HCT116 (cell line): ENCODE measurements at regions not wholly inside any gene's neighbourhood (a gene's known extent, or its start where the extent isn't known, plus 50 kb on each side); places are given as distances from the start of the nearest gene placed in this dataset.

Source experiments
- ATAC-seq: fragments of 200-7000 bp; cut with Tn5 transposase; 2 replicates; pipeline ENCODE4 v1.9.1; 2020; ENCODE audit warnings: mild to moderate bottlenecking, moderate library complexity
- BruUV-seq: library from RNA; stranded (reverse); fragments of 400-500 nt; replicated peaks from 2 replicates; lab custom pipeline; 2021; lab: Mats Ljungman, UMichigan
- CTCF ChIA-PET: fragments of 300-600 bp; sonication (Branson Sonifier 250); formaldehyde crosslinking; loops from one replicate; lab custom pipeline; 2021; ENCODE audit warnings: antibody characterized with exemption; lab: Charles Lee
- POLR2A ChIA-PET: fragments of 300-600, 350-600 bp; sonication (Branson Sonifier 250); formaldehyde crosslinking; loops from one replicate; lab custom pipeline; 2021; ENCODE audit warnings: antibody characterized with exemption; lab: Charles Lee
- RAD21 ChIA-PET, 2 experiments: fragments of 300-600 bp; sonication (Branson Sonifier 250); formaldehyde crosslinking; loops; one replicate each; lab custom pipeline; 2023; ENCODE audit warnings: low total read pairs in 2 of 2; ENCODE audit not compliant: uncharacterized antibody in 2 of 2, unreplicated experiment in 2 of 2, low non-redundant PET in 1 of 2; lab: Charles Lee
- DNase-seq: peaks from one replicate; pipeline ENCODE4 v3.0.0-alpha.2; 2010; ENCODE audit warnings: low read depth, low spot score
- H2AFZ ChIP-seq: fragments of 200-600 bp; shearing (Covaris generic), sonication (generic); 2 replicates; pipeline ENCODE4 v1.6.1; 2017; ENCODE audit warnings: low read depth, mixed run types, mixed read lengths, antibody characterized with exemption, low read length; ENCODE audit not compliant: poor library complexity, severe bottlenecking
- H3K27ac ChIP-seq: 2 replicates; pipeline ENCODE4 v1.5.1; 2012; ENCODE audit warnings: low read depth, low read length
- H3K27me3 ChIP-seq: fragments of 200-600 bp; sonication (generic); 2 replicates; pipeline ENCODE4 v1.6.1; 2016; ENCODE audit warnings: mixed run types, low read length, mixed read lengths; ENCODE audit not compliant: insufficient read depth
- H3K36me3 ChIP-seq, 2 experiments: fragments of 200-500 bp in 1 of 2; fragments of 200-600 bp in 1 of 2; sonication (Bioruptor generic) in 1 of 2; sonication (generic) in 1 of 2; 2 replicates each; pipeline versions ENCODE4 v1.5.1 to v1.6.1; 2014 to 2016; ENCODE audit warnings: low read length in 2 of 2, inconsistent platforms in 1 of 2, mixed read lengths in 1 of 2, mixed run types in 1 of 2; ENCODE audit not compliant: insufficient read depth in 2 of 2, control insufficient read depth in 1 of 2
- H3K4me1 ChIP-seq, 2 experiments: fragments of 200-600 bp in 1 of 2; sonication (generic) in 1 of 2; 2 replicates each; pipeline versions ENCODE4 v1.5.1 to v1.6.1; 2012 to 2017; ENCODE audit warnings: low read length in 2 of 2, inconsistent platforms in 1 of 2, mild to moderate bottlenecking in 1 of 2, mixed read lengths in 1 of 2, mixed run types in 1 of 2, moderate library complexity in 1 of 2; ENCODE audit not compliant: insufficient read depth in 2 of 2, control insufficient read depth in 1 of 2
- H3K4me2 ChIP-seq: fragments of 200-600 bp; sonication (generic); 2 replicates; pipeline ENCODE4 v1.6.1; 2017; ENCODE audit warnings: mixed run types, low read length, mixed read lengths
- H3K4me3 ChIP-seq, 2 experiments: fragments of 200-600 bp in 1 of 2; sonication (generic) in 1 of 2; replicated peaks in 1 of 2; 2 replicates each; pipeline ENCODE4 v1.5.1; 2011 to 2016; ENCODE audit warnings: low read length in 2 of 2, control low read depth in 1 of 2, low read depth in 1 of 2, mild to moderate bottlenecking in 1 of 2, mixed read lengths in 1 of 2, mixed run types in 1 of 2
- H3K79me2 ChIP-seq: fragments of 200-600 bp; sonication (generic); 2 replicates; pipeline ENCODE4 v1.6.1; 2017; ENCODE audit warnings: mild to moderate bottlenecking, mixed run types, low read length, moderate library complexity, mixed read lengths; ENCODE audit not compliant: insufficient read depth
- H3K9ac ChIP-seq: fragments of 200-600 bp; sonication (generic); 2 replicates; pipeline ENCODE4 v1.6.1; 2016; ENCODE audit warnings: low read length, mixed read lengths
- H3K9me2 ChIP-seq: fragments of 200-600 bp; sonication (generic), shearing (Covaris generic); 2 replicates; pipeline ENCODE4 v1.6.1; 2017; ENCODE audit warnings: mixed run types, mild to moderate bottlenecking, moderate library complexity; ENCODE audit not compliant: insufficient read depth
- H3K9me3 ChIP-seq, 2 experiments: fragments of 200-500 bp in 1 of 2; fragments of 200-600 bp in 1 of 2; sonication (Bioruptor generic) in 1 of 2; sonication (generic) in 1 of 2; 2 replicates each; pipeline ENCODE4 v1.6.1; 2014 to 2017; ENCODE audit warnings: low read length in 2 of 2, mixed read lengths in 2 of 2, inconsistent platforms in 1 of 2, low read depth in 1 of 2, mild to moderate bottlenecking in 1 of 2, mixed run types in 1 of 2, moderate library complexity in 1 of 2; ENCODE audit not compliant: control insufficient read depth in 1 of 2, insufficient read depth in 1 of 2
- H4K20me1 ChIP-seq: fragments of 200-600 bp; sonication (generic), shearing (Covaris generic); 2 replicates; pipeline ENCODE4 v1.6.1; 2017; ENCODE audit warnings: mixed run types, mild to moderate bottlenecking, moderate library complexity; ENCODE audit not compliant: insufficient read depth
- EGR1 ChIP-seq: IDR thresholded peaks from 2 replicates; pipeline ENCODE4 v1.6.1; 2012; ENCODE audit warnings: low read depth
- EZH2phosphoT487 ChIP-seq: fragments of 200-600 bp; IDR thresholded peaks from 2 replicates; pipeline ENCODE4 v1.6.1; 2018; ENCODE audit warnings: antibody characterized with exemption, borderline replicate concordance
- FOSL1 ChIP-seq: IDR thresholded peaks from 2 replicates; pipeline ENCODE4 v1.6.1; 2012; ENCODE audit warnings: low read depth
- JUND ChIP-seq: IDR thresholded peaks from 2 replicates; pipeline ENCODE4 v1.6.1; 2012
- POLR2A ChIP-seq: IDR thresholded peaks from 2 replicates; pipeline ENCODE4 v1.7.0; 2011; ENCODE audit warnings: borderline replicate concordance; ENCODE audit not compliant: insufficient read depth, insufficient read length; ENCODE audit errors: extremely low read depth
- POLR2AphosphoS5 ChIP-seq: IDR thresholded peaks from 2 replicates; pipeline ENCODE4 v1.6.1; 2011; ENCODE audit warnings: mild to moderate bottlenecking, low read depth, low read length, moderate library complexity
- SRF ChIP-seq: IDR thresholded peaks from 2 replicates; pipeline ENCODE4 v1.6.1; 2012; ENCODE audit warnings: low read depth
- YY1 ChIP-seq: IDR thresholded peaks from 2 replicates; pipeline ENCODE4 v1.6.1; 2011; ENCODE audit warnings: low read length, low read depth, moderate library complexity, mild to moderate bottlenecking; ENCODE audit not compliant: insufficient replicate concordance; ENCODE audit errors: extremely low read depth
- ZBTB33 ChIP-seq: IDR thresholded peaks from 2 replicates; pipeline ENCODE4 v1.6.1; 2011; ENCODE audit warnings: mild to moderate bottlenecking, low read length, moderate library complexity; ENCODE audit not compliant: insufficient replicate concordance; ENCODE audit errors: extremely low read depth
- ZFX ChIP-seq: fragments of 450-650 bp; IDR thresholded peaks from 2 replicates; pipeline ENCODE4 v1.6.1; 2017
- ZNF274 ChIP-seq: fragments of 200-500 bp; sonication (Bioruptor generic); IDR thresholded peaks from 2 replicates; pipeline ENCODE4 v1.6.1; 2014; ENCODE audit warnings: mild to moderate bottlenecking, low read depth, low read length, inconsistent platforms
- intact Hi-C: fragments of 100-400 bp; cut with micrococcal nuclease; formaldehyde crosslinking; loops from 2 replicates; pipeline ENCODE4 v1.10.0; 2022
- TF ChIP-seq, protein P1 (sequence below), 3 experiments: fragments of 200-600 bp in 1 of 3; sonication (generic) in 1 of 3; IDR thresholded peaks in 2 of 3; conservative IDR thresholded peaks in 1 of 3; 2 replicates each; pipeline ENCODE4 v1.5.1; 2012 to 2017; ENCODE audit warnings: low read depth in 2 of 3, low read length in 2 of 3, antibody characterized with exemption in 1 of 3, borderline replicate concordance in 1 of 3, control low read depth in 1 of 3, mild to moderate bottlenecking in 1 of 3, mixed read lengths in 1 of 3, mixed run types in 1 of 3, moderate library complexity in 1 of 3; ENCODE audit not compliant: insufficient read depth in 1 of 3
- TF ChIP-seq, protein P2 (sequence below): IDR thresholded peaks from 2 replicates; pipeline ENCODE4 v1.6.1; 2012

DNA sequence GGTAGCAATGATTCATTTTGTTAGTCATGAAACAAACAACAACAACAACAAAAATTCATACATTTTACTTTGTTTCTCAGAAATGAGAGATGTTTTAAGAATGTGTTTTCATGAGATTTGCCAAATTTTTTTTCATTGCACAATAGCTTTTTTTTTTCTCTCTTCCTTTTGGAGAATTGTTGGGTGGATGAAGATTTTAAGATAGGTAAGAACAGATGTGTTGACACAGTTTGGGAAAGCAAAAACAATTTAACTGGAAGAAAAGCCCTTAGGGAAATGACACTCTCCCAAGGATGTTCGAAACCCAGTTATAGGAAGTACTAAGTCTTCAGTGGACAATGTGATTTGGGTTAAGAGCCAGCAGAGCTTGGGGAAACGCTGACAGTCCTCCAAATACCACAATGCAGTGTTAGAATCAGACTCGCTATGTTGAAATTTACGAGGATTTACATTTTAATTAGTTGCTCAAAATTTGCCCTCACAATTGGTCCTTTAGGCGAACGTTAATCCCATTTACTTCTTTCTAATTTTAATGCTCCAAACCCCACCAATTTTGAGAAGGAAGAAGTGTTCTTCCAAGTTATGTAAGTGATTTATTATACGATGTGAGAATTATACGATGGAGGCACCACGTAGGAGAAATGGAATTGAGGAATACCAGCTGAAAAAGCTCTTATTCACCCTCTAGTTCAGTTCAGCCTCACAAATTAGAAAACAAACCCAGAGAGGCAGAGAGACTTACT is 61.2 kb downstream of the HHEX start:
- no peaks in the 10 kb centered on the region for H4K20me1 ChIP-seq
- H3K4me2 ChIP-seq, result no peak overlapping the region
- H3K4me1 ChIP-seq, result no peaks in the 10 kb centered on the region
- no peak for TF ChIP-seq ZBTB33
- TF ChIP-seq, protein P1, sequence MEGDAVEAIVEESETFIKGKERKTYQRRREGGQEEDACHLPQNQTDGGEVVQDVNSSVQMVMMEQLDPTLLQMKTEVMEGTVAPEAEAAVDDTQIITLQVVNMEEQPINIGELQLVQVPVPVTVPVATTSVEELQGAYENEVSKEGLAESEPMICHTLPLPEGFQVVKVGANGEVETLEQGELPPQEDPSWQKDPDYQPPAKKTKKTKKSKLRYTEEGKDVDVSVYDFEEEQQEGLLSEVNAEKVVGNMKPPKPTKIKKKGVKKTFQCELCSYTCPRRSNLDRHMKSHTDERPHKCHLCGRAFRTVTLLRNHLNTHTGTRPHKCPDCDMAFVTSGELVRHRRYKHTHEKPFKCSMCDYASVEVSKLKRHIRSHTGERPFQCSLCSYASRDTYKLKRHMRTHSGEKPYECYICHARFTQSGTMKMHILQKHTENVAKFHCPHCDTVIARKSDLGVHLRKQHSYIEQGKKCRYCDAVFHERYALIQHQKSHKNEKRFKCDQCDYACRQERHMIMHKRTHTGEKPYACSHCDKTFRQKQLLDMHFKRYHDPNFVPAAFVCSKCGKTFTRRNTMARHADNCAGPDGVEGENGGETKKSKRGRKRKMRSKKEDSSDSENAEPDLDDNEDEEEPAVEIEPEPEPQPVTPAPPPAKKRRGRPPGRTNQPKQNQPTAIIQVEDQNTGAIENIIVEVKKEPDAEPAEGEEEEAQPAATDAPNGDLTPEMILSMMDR (IDR thresholded peaks at IDR 0.05 in 2 of 3, conservative IDR thresholded peaks at IDR 0.05 in 1 of 3; ENCODE audit: borderline replicate concordance in 1 of 3, insufficient read depth in 1 of 3, low read depth in 2 of 3, low read length in 2 of 3), result no peak
- no peak for TF ChIP-seq SRF
- no peak for TF ChIP-seq YY1
- TF ChIP-seq POLR2AphosphoS5, result no peak
- TF ChIP-seq POLR2A, result no peak
- TF ChIP-seq ZNF274, result no peak
- TF ChIP-seq ZFX, result no peak
- TF ChIP-seq EGR1, result no peak
- TF ChIP-seq, protein P2, sequence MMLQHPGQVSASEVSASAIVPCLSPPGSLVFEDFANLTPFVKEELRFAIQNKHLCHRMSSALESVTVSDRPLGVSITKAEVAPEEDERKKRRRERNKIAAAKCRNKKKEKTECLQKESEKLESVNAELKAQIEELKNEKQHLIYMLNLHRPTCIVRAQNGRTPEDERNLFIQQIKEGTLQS, result no peak
- TF ChIP-seq JUND, result no peak
- no peak for TF ChIP-seq EZH2phosphoT487
- TF ChIP-seq FOSL1, result no peak
- no peaks in the 10 kb centered on the region for H3K27me3 ChIP-seq
- H3K36me3 ChIP-seq, result no peaks in the 10 kb centered on the region
- no peaks in the 10 kb centered on the region for H3K9me2 ChIP-seq
- intact Hi-C loops, result no loop called here
- no peaks in the 10 kb centered on the region for H3K79me2 ChIP-seq
- no peak overlapping the region for H2AFZ ChIP-seq
- ChIA-PET POLR2A (interaction anchor here (0.6 kb wide), 1 partner anchor 248 kb away, joined by 4 read pairs; no protein-coding TSS in a partner anchor), RAD21 (no interaction called here), CTCF (no interaction called here)
- DNase-seq (no peak), ATAC-seq (no peak)
- no peak overlapping the region for H3K9ac ChIP-seq
- H3K27ac ChIP-seq, result no peak overlapping the region
- no peak overlapping the region for H3K4me3 ChIP-seq
- H3K9me3 ChIP-seq, result no peaks in the 10 kb centered on the region
- BruUV-seq, result no TSS peak
